Activated CD8-positive, alpha-beta T cell treated with anti-CD3 and anti-CD28 coated beads for 36 hours (primary cell): ENCODE measurements at regions not wholly inside any gene's neighbourhood (a gene's known extent, or its start where the extent isn't known, plus 50 kb on each side); places are given as distances from the start of the nearest gene placed in this dataset.
"Not testable (repeated sequence)": the region's sequence is repeated elsewhere in the genome, so short reads cannot be mapped to it uniquely, and the experiment has no call there.

Source experiments
- ATAC-seq: fragments of 200-7000 bp; cut with Tn5 transposase; one replicate; pipeline ENCODE4 v1.10.0; 2021; ENCODE audit warnings: mild to moderate bottlenecking, moderate library complexity
- CTCF ChIA-PET: fragments of 350-600 bp; sonication (Branson Sonifier 250); formaldehyde crosslinking; loops from one replicate; lab custom pipeline; 2021; ENCODE audit warnings: antibody characterized with exemption; lab: Charles Lee
- POLR2A ChIA-PET: fragments of 350-600 bp; sonication (Branson Sonifier 250); formaldehyde crosslinking; loops from one replicate; lab custom pipeline; 2021; ENCODE audit warnings: antibody characterized with exemption; lab: Charles Lee
- DNase-seq: peaks from one replicate; pipeline ENCODE4 v3.0.0-alpha.2; 2020
- H3K27ac Mint-ChIP-seq: one replicate; pipeline ENCODE4 v1.8.0; 2021; ENCODE audit warnings: mild to moderate bottlenecking, mixed read lengths
- H3K27me3 Mint-ChIP-seq: one replicate; pipeline ENCODE4 v1.8.0; 2021; ENCODE audit warnings: mixed read lengths
- H3K36me3 Mint-ChIP-seq: one replicate; pipeline ENCODE4 v1.8.0; 2021; ENCODE audit warnings: low read depth, mixed read lengths
- H3K4me1 Mint-ChIP-seq: one replicate; pipeline ENCODE4 v1.8.0; 2021; ENCODE audit warnings: low read depth, mixed read lengths
- H3K4me3 Mint-ChIP-seq: one replicate; pipeline ENCODE4 v1.8.0; 2021; ENCODE audit warnings: mild to moderate bottlenecking, moderate library complexity, mixed read lengths
- H3K9me3 Mint-ChIP-seq: one replicate; pipeline ENCODE4 v1.8.0; 2021; ENCODE audit warnings: mixed read lengths
- intact Hi-C: fragments of 100-400 bp; cut with micrococcal nuclease; formaldehyde crosslinking; loops from one replicate; pipeline ENCODE4 v1.10.0; 2022
- TF ChIP-seq, protein P1 (sequence below): fragments of 200-600 bp; IDR thresholded peaks from one replicate; pipeline ENCODE4 v1.8.0; 2022; ENCODE audit warnings: antibody characterized with exemption, mild to moderate bottlenecking

DNA sequence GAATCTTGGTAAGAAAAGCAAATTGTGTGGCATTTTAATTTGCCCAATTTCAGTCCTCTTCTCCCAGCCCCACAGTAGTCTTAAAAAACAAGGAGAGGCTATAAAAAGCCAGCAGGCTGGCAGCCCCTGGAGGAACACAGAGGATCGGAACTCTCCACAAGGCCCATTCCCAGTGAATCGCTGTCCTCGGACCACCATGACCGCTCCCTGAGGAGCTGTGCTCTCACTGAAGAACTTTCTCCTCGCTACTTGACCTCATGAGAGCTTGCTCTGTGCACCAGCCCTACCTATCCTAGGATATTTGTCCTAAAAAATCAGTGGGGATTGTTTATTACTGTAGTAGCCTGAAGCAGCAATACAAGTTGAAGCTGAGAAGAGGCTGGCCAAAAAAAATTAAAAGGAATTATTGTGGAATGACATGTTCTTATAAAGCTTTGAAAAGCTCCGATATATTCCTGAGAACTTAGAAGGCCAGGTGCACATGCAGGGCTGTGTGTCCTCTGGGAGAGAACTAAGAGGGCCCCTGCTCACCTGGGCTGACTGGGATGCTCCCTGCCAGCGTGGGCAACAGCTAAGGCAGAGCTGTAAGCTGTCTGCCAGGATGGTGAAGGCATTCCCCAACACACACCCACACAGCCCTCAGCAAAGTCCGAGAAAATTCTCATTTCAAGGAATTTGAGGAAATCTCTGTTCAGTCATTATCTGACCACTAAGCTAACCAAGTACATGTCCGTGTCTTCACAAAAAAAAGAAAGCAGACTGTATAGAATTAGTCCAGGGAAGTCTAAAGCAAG, 148.8 kb upstream of the SFSWAP start:
- H3K27ac Mint-ChIP-seq: no peak overlapping the region
- no peaks in the 10 kb centered on the region for H3K4me1 Mint-ChIP-seq
- H3K9me3 Mint-ChIP-seq: no peaks in the 10 kb centered on the region
- POLR2A ChIA-PET: no interaction called here
- no peaks in the 10 kb centered on the region for H3K36me3 Mint-ChIP-seq
- no peak overlapping the region for H3K4me3 Mint-ChIP-seq
- intact Hi-C loops: no loop called here
- TF ChIP-seq, protein P1, sequence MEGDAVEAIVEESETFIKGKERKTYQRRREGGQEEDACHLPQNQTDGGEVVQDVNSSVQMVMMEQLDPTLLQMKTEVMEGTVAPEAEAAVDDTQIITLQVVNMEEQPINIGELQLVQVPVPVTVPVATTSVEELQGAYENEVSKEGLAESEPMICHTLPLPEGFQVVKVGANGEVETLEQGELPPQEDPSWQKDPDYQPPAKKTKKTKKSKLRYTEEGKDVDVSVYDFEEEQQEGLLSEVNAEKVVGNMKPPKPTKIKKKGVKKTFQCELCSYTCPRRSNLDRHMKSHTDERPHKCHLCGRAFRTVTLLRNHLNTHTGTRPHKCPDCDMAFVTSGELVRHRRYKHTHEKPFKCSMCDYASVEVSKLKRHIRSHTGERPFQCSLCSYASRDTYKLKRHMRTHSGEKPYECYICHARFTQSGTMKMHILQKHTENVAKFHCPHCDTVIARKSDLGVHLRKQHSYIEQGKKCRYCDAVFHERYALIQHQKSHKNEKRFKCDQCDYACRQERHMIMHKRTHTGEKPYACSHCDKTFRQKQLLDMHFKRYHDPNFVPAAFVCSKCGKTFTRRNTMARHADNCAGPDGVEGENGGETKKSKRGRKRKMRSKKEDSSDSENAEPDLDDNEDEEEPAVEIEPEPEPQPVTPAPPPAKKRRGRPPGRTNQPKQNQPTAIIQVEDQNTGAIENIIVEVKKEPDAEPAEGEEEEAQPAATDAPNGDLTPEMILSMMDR: no peak
- H3K27me3 Mint-ChIP-seq: no peaks in the 10 kb centered on the region
- ATAC-seq (no peak), DNase-seq (no peak)
- CTCF ChIA-PET: no interaction called here

DNA sequence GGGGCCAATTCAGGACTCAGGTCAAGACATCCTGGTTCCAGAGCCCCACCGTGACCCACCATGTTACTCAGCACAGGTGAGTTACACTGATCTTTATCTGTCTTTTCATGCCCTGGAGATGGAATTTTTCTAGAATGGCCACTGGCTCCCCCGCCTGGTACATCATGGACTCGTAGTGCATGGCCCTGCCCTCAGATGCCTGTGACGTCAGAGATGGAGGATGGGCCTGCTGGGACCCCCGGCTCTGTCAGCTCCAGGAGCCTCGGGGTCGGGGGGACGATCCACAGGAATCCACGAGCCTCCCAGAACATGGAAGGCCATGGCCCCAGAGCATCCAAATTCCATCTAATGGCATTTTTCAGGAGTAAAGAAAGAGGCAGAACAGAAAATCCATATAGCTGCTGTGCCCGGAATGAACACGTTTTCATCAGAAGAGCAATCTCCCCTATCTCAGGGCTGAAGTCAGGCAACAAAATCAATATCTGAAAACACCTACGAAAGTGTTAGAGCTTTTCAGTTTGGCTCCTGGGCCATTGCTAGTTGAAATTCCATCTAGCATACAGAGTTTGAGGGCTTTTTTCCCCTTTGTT, 146.7 kb upstream of the SFSWAP start:
- H3K27me3 Mint-ChIP-seq, H3K27ac Mint-ChIP-seq, H3K4me3 Mint-ChIP-seq, intact Hi-C loops, H3K9me3 Mint-ChIP-seq, H3K4me1 Mint-ChIP-seq, POLR2A ChIA-PET, ATAC-seq, H3K36me3 Mint-ChIP-seq, CTCF ChIA-PET: not testable (repeated sequence)
- DNase-seq: peak; percentile 37

DNA sequence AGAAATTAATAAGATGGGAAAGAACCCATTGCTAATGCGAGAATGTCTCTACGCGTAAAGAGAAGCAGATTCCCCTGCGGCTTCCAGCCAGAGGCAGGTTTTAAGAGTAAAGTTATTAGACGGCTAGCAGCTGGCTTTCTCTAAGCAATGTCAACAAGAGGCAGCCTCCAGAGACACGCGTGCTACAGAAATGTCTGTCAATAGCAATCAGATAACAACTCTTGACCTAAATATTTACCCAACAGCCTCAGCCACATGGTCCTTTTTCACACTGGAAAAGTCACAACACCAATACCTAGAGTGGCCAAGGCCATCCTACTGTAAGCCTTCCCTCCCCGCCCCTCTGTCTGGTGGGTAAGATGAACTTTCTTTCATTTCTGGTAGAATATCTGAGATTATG, 146.0 kb upstream of the SFSWAP start:
- CTCF ChIA-PET: no interaction called here
- Mint-ChIP-seq H3K27me3 (no peaks in the 10 kb centered on the region), H3K36me3 (no peaks in the 10 kb centered on the region), H3K4me1 (no peaks in the 10 kb centered on the region), H3K27ac (no peak overlapping the region), H3K4me3 (no peak overlapping the region), H3K9me3 (no peaks in the 10 kb centered on the region)
- DNase-seq (no peak), ATAC-seq (no peak)
- POLR2A ChIA-PET: no interaction called here
- intact Hi-C loops: no loop called here
- TF ChIP-seq, protein P1: no peak

DNA sequence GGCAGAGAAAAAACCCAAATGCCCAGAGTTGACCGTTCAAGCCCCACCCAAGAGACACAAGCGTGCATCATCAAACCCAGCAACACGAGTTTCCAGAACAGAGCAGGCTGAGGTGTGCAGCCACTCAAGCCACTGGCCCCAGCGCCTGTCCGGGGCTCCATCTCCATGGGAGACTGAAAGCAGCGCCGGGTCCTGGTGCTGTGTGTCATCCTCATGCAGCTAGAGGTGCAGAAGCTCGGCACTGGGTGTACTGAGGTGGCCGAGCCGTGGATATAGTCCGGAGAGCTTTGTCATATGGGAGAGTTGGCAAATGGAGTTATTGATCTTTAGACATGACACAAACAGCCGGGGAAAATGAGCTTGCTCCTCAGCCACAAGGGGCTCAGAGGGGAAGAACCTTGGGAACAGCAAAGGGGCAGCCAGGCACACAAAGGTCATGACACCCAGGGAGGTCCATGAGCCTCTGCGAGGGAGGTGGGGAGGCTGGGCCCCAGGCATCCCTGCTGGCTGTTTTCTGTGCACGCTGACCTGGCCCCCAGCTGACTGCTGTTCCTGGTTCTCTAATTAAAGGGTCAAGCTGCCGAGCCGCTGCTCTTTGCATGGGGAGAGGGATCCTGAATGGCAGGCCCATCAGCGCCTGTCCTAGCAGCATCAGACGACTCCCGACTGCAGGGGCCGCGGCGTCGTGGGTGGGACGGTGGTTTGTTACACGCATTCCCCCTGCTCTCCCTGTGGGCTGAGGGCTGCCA, 145.4 kb upstream of the SFSWAP start:
- Mint-ChIP-seq H3K4me3 (no peak overlapping the region), H3K9me3 (no peaks in the 10 kb centered on the region), H3K4me1 (no peaks in the 10 kb centered on the region), H3K27me3 (peaks cover 2% of the 10 kb centered on the region), H3K36me3 (no peaks in the 10 kb centered on the region), H3K27ac (no peak overlapping the region)
- intact Hi-C loops: no loop called here
- ChIA-PET POLR2A (no interaction called here), CTCF (no interaction called here)
- ATAC-seq (no peak), DNase-seq (no peak)
- TF ChIP-seq, protein P1: no peak

DNA sequence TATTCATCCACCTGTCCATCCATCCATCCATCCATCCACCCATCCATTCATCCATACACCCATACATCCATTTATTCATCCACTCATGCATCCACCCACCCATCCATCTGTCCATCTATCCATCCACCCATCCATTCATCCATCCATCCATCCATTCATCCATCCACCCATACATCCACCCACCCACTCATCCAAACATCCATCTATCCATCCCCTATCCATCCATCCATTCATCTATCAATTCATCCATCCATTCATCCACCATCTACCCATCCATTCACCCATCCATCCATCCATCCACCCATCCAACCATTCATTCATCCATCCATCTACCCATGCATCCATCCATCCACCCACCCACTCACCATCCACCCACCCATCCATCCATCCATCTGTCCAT, 142.6 kb upstream of the SFSWAP start:
- CTCF ChIA-PET: no interaction called here

More for the DNA sequence above, 142.6 kb upstream of the SFSWAP start:
- intact Hi-C loops: no loop called here
- TF ChIP-seq, protein P1: no peak
- peaks cover 6% of the 10 kb centered on the region for H3K27me3 Mint-ChIP-seq
- no peaks in the 10 kb centered on the region for H3K36me3 Mint-ChIP-seq
- ATAC-seq (no peak), DNase-seq (no peak)
- H3K9me3 Mint-ChIP-seq: no peaks in the 10 kb centered on the region
- POLR2A ChIA-PET: no interaction called here
- no peaks in the 10 kb centered on the region for H3K4me1 Mint-ChIP-seq
- no peak overlapping the region for H3K27ac Mint-ChIP-seq
- no peak overlapping the region for H3K4me3 Mint-ChIP-seq
